ENCODE measurements at regions not wholly inside any gene's neighbourhood (a gene's known extent, or its start where the extent isn't known, plus 50 kb on each side); places are given as distances from the start of the nearest gene placed in this dataset.

GRCh38 chr1:56045477-56045876 lies 533.9 kb downstream of the PLPP3 start:
- TF ChIP-seq POLR2A (IDR thresholded peaks at IDR 0.05; ENCODE audit: low read length) (no peak), GATA1 (IDR thresholded peaks at IDR 0.05; ENCODE audit: low read depth, low read length) (no peak)

All from erythroblast (primary cell).